Lung (tissue), 11 donors: ENCODE measurements at regions not wholly inside any gene's neighbourhood (a gene's known extent, or its start where the extent isn't known, plus 50 kb on each side); places are given as distances from the start of the nearest gene placed in this dataset.

Source experiments
- ATAC-seq: fragments of 200-7000 bp; cut with Tn5 transposase; one replicate; pipeline ENCODE4 v1.9.1; 2020; ENCODE audit warnings: moderate number of reproducible peaks; ENCODE audit not compliant: insufficient read depth, low FRiP score
- DNase-seq, 3 donors: peaks; one replicate each; pipeline ENCODE4 v3.0.0-alpha.2; 2013 to 2017
- H3K27ac ChIP-seq, 2 donors: one replicate each; pipeline ENCODE4 v1.5.1; 2013; ENCODE audit warnings: mild to moderate bottlenecking in 2 of 2, moderate library complexity in 2 of 2, control low read depth in 1 of 2, inconsistent platforms in 1 of 2, low read depth in 1 of 2, low read length in 1 of 2
- H3K27me3 ChIP-seq, 3 donors: one replicate each; pipeline ENCODE4 v1.5.1; 2013; ENCODE audit warnings: low read length in 2 of 3; ENCODE audit not compliant: control insufficient read depth in 3 of 3, insufficient read depth in 3 of 3
- H3K36me3 ChIP-seq, 4 donors: one replicate each; pipeline ENCODE4 v1.5.1; 2013; ENCODE audit warnings: low read length in 4 of 4, mild to moderate bottlenecking in 1 of 4, moderate library complexity in 1 of 4; ENCODE audit not compliant: control insufficient read depth in 4 of 4, insufficient read depth in 4 of 4
- H3K4me1 ChIP-seq, 5 donors: one replicate each; pipeline ENCODE4 v1.5.1; 2013; ENCODE audit warnings: low read length in 5 of 5, mild to moderate bottlenecking in 2 of 5, moderate library complexity in 1 of 5; ENCODE audit not compliant: control insufficient read depth in 5 of 5, insufficient read depth in 5 of 5
- H3K4me3 ChIP-seq: one replicate; pipeline ENCODE4 v1.5.1; 2013; ENCODE audit warnings: mild to moderate bottlenecking, control low read depth, moderate library complexity
- H3K9ac ChIP-seq, 2 donors: one replicate each; pipeline ENCODE4 v1.5.1; 2013; ENCODE audit warnings: low read length in 2 of 2, control low read depth in 1 of 2; ENCODE audit not compliant: insufficient read depth in 1 of 2
- H3K9me3 ChIP-seq, 4 donors: one replicate each; pipeline ENCODE4 v1.5.1; 2013; ENCODE audit warnings: low read length in 3 of 4, mild to moderate bottlenecking in 1 of 4, moderate library complexity in 1 of 4; ENCODE audit not compliant: control insufficient read depth in 4 of 4, insufficient read depth in 3 of 4
- WGBS, 2 donors: extraction: QIAGEN DNeasy Blood & Tissue Kit; methylation state at CpG; one replicate each; pipeline ENCODE4 v1.1.7; 2013; 5-methylcytosine and 5-hydroxymethylcytosine counted together
- TF ChIP-seq, protein P1 (sequence below): IDR thresholded peaks from 2 replicates; pipeline ENCODE4 v1.5.1; 2012; ENCODE audit warnings: mild to moderate bottlenecking; ENCODE audit errors: control extremely low read depth, extremely low read depth
- donor health status: control.
- donor health status: control.
- donor health status: Bipolar disorder and iron deficiency.
- donor health status: healthy.
- donor health status: DM: yes; HTN: yes; CAD: no.

DNA sequence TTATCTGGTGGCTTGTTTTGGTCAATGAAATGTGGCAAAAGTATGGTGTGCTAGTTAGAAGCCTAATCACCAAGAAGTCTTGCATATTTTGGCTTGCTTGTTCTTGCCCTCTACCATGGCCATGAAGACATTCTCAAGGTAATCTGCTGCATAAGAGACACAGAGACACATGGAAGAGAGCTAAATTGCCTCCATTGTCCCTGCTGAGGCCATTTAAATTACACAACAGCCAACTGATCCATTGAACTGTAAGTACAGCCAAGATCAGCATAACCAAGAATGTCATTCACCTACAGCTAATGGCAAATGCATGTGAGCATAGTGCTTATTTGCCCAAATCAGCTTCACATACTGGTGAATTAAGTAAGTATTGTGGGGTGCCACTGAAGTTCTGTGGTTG, 603.8 kb downstream of the FRK start:
- H3K4me3 ChIP-seq, result no peak overlapping the region
- H3K36me3 ChIP-seq, result no peaks in the 10 kb centered on the region
- TF ChIP-seq, protein P1, sequence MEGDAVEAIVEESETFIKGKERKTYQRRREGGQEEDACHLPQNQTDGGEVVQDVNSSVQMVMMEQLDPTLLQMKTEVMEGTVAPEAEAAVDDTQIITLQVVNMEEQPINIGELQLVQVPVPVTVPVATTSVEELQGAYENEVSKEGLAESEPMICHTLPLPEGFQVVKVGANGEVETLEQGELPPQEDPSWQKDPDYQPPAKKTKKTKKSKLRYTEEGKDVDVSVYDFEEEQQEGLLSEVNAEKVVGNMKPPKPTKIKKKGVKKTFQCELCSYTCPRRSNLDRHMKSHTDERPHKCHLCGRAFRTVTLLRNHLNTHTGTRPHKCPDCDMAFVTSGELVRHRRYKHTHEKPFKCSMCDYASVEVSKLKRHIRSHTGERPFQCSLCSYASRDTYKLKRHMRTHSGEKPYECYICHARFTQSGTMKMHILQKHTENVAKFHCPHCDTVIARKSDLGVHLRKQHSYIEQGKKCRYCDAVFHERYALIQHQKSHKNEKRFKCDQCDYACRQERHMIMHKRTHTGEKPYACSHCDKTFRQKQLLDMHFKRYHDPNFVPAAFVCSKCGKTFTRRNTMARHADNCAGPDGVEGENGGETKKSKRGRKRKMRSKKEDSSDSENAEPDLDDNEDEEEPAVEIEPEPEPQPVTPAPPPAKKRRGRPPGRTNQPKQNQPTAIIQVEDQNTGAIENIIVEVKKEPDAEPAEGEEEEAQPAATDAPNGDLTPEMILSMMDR, result no peak
- ATAC-seq, result no peak
- no peaks in the 10 kb centered on the region for H3K9me3 ChIP-seq
- H3K27me3 ChIP-seq, result no peaks in the 10 kb centered on the region
- no peak overlapping the region for H3K9ac ChIP-seq
- DNase-seq, result no peak
- H3K27ac ChIP-seq, result no peak overlapping the region
- no peaks in the 10 kb centered on the region for H3K4me1 ChIP-seq

DNA sequence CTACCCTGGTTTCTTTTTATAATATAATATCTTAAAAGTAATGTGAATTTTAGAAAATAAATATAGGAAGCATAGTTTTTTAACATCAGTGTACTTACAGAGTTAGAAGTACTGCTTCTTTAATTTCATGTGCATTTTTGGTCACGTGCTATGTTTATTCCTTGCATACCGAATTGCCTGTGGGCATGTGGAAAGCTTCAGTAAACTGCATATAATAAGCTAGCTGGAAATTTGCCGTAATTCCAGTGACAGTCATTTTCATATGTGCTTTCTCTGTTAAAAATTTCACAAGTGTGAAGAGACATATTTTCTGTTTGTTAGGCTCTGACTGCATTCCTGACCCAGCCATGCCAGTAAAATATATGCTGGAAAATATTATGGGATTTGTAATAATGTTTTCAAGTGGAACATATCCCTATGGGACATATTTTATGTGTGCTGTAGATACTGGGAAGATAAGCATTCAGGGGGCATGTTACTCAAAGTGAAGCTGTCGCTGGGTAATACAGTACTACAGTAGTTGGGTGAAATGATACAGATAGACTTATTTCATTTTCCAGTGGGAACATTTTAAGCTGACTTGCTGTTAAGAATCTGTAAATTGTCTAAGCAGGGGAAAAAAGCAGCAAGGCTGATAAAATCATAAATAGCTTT, 616.7 kb downstream of the FRK start:
- no peaks in the 10 kb centered on the region for H3K9me3 ChIP-seq
- DNase-seq, result peak; percentile 57 to 93 (median 86)
- H3K9ac ChIP-seq, result no peak overlapping the region

DNA sequence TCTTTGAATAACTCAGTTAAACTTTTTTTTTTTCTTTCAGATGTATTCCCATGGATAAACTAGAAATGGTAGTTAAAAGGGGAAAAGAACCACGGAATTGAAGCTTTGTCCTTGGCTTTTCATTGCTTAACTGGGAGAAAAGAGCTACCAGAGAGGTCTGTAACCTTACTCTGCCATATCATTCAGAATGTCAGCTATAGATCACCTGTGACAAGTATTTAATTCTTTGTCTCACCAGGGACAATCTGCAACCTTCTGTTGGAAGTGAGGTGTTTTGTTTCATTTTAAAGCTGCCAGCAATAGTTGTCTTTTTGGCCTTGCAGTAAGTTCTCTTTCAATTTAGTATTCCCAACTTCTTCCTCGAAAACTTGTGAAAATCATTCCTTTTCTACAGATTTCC, 618.4 kb downstream of the FRK start:
- WGBS, 2 donors, result 64 to 67% methylated on average over 2 of the region's 2 CpGs
- Histone ChIP-seq H3K9me3 (no peaks in the 10 kb centered on the region), H3K27ac (no peak overlapping the region), H3K27me3 (no peaks in the 10 kb centered on the region), H3K36me3 (no peaks in the 10 kb centered on the region), H3K9ac (no peak overlapping the region), H3K4me1 (peaks cover 0 to 7% (median 0%) of the 10 kb centered on the region in 5 donors), H3K4me3 (no peak overlapping the region)
- TF ChIP-seq, protein P1, result no peak
- no peak for DNase-seq
- ATAC-seq, result no peak

More for the DNA sequence above, 616.7 kb downstream of the FRK start:
- TF ChIP-seq, protein P1, result no peak
- Histone ChIP-seq H3K27me3 (no peaks in the 10 kb centered on the region), H3K4me3 (no peak overlapping the region), H3K4me1 (peaks cover 0 to 7% (median 0%) of the 10 kb centered on the region in 5 donors), H3K36me3 (no peaks in the 10 kb centered on the region), H3K27ac (no peak overlapping the region)
- 73 to 84% methylated on average over 4 of the region's 4 CpGs for WGBS, 2 donors
- no peak for ATAC-seq

DNA sequence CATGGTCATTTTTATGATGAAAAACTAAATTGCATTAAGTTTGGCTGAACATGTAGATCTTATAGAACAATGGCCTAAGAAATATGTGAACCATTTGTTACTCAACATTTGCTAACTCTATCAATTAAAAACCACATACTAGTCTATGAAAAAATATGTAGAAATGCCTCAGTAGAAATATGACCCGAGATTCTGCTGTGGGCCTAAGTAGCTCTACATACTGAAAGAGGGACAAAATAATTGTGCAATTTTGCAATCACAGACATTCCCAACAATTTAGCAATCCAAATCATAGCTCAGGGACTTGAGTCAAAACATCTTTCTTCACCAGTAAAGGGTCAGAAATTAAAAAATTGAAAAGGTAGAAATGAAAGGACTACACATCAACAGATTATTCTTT, 619.0 kb downstream of the FRK start:
- peaks cover 0 to 7% (median 0%) of the 10 kb centered on the region in 5 donors for H3K4me1 ChIP-seq
- H3K27ac ChIP-seq, result no peak overlapping the region
- TF ChIP-seq, protein P1, result no peak
- 55 to 74% methylated on average over 1 of the region's 1 CpG for WGBS, 2 donors
- H3K9ac ChIP-seq, result no peak overlapping the region
- H3K36me3 ChIP-seq, result no peaks in the 10 kb centered on the region
- ATAC-seq (no peak), DNase-seq (peak in 2 of 3 donors; percentile 13 to 36)
- no peaks in the 10 kb centered on the region for H3K9me3 ChIP-seq
- H3K27me3 ChIP-seq, result no peaks in the 10 kb centered on the region
- H3K4me3 ChIP-seq, result no peak overlapping the region
